GM21360 (cell line): ENCODE measurements at regions not wholly inside any gene's neighbourhood (a gene's known extent, or its start where the extent isn't known, plus 50 kb on each side); places are given as distances from the start of the nearest gene placed in this dataset.

Experiments
- ATAC-seq: cut with Tn5 transposase; IDR thresholded peaks from one replicate; pipeline ENCODE4 v1.9.1; 2021; ENCODE audit warnings: mild to moderate bottlenecking, moderate library complexity; ENCODE audit not compliant: unreplicated experiment

DNA sequence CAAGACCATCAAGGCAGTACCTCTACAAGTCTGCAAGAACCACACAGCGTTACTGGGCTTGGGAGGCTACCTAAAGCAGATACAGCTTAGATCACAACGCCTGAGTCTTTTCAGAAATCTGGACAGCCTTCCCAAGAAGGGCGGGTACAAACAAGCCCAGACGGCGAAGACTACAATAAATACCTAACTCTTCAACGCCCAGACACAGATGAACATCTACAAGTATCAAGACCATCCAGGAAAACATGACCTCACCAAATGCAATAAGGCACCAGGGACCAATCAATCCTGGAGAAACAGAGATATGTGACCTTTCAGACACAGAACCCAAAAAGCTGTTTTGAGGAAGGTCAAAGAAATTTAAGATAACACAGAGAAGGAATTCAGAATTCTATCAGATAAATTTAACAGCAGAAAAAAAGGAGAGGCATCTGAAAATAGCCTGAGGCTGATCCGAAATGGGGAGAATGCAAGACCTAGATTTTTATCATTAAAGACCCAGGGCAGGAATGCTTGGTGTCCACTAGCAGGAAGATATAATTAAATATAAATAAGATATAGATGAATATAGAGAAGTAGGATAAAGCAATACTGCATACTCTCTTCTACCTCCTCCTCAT, 131.7 kb upstream of the COL21A1 start:
- no peak for ATAC-seq

DNA sequence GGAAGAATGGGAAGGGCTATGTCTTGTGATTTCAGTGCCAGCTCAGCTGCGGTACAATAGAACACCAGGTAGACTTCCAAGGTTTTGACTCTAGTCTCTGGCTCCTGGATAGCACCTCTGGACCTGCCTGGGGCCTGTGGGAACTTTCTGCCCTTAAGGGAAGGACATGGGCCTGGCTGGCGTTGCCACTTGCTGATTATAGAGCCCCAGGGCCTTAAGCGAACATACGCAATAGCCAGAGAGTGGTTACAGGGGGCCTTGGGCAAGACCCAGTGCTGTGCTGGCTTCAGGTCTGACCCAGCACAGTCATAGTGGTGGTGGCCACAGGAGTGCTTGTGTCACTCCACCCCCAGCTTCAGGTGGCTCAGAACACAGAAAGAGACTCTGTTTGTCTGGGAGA, 131.1 kb upstream of the COL21A1 start:
- ATAC-seq, result no peak

DNA sequence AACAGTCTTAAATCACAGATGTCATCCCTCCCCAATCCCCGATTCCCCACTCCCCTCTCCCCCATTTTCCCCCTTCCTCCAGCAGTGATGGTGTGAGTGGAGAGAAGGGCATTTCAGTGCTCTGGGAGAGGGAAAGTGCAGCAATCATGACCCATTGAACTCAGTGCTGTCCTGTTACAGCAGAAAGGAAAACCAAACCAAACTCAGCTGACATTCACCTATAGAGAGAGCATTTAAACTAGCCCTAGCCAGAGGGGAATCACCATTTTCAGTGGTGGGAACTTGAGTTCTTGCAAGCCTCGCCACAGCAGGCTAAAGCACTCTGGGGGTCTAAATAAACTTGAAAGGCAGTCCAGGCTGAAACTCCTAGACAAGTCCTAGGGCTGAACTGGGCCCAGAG, 129.9 kb upstream of the COL21A1 start:
- ATAC-seq, result no peak

DNA sequence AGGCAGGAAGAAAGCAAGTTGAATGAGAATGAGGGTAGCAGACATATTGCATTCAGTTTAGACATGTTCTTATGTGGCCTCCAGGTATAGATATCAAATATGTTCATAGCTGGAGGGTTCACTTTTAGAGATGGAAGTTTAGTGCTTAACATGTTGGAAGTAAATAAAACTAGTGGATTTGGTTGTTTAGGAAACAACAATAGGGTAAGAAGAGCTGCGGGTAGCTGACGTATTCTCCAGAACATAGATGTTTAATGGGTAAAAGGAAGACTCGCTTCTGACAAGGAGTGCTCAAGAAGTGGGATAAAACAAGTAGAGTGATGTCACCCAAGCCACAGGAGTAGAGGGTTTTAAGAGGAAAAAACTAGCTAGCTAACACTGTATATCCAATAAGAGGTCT, 128.4 kb upstream of the COL21A1 start:
- no peak for ATAC-seq

DNA sequence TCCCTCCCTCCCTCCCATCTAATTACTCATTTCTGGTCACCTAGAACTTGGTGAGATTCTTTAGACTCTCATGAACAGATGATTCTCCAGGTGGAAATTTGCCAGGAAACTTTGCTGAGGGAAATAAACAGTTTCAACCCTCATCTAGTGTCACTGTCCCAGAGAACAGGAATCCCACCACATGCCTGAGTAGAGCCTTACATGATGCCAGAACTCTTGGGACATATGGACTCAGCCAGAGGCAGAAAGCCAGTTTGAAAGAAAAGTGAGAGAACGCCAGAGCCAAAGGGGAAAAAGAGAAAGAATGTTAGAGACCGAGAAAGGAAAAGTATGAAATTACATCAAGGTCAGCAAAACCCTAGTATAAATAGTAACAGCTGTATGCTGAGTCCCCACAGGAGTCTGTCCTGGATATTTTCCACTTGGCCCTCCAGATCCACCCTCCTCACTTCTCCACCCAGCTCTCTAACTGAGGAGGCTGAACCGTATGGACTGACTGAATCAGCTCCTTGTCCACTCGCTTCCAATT, 127.5 kb upstream of the COL21A1 start:
- ATAC-seq, result no peak

DNA sequence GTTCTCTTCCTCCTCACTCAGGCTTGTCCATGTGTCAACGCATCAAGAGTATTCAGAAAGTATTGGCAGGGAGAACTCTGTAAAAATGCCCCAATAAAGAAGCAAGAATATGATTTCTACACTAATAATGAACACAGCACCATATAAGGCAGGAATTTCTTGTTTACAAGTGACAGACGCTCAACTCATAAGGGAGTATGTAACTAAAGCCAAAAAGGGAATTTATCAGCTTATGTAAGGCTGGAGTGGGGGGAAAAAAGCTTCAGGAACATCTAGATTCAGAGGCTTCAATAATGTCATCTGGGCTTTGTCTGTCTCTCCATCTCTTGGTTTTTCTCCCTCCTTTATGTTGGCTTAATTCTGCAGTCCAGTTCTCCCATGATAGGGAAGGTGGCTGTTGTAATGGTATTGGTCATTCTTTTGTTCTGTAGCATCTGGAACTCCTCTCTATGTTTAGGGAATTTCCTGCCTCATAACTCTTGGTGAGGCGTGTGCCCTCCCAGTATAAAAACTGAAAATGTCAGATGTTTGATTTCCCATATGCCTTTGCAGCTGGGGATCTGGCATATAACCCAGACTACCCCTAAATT, 125.1 kb upstream of the COL21A1 start:
- no peak for ATAC-seq

DNA sequence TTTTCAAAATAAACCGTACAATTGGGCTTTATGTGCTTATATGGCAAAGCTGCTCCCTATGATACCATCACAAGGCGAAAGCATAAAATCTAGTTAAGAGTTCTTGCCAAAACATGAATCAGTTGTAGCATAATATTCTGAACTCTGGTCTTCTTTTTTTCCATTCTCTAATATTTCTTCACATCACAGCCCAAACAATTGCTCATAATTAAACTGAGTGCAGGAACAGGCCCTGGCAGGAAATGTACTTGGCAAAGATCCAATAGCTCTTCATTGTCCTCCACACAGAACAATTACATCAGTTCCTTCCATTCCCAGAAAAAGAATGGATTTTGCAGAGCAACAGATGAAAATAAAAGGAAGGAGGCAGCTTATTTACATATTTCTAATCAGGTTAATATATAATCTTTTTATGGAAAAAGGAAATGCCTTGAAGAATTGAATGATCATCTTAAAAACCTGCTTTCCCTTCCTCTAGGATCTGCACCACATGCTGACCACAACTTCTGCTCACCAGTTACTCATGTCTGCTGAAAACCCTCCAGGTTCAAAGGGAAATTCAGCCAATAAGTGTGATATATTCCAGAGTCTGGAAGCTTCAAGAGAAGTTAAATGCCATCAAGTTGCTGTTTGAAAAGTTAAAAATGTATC, 123.3 kb upstream of the COL21A1 start:
- ATAC-seq, result peak; percentile 94

DNA sequence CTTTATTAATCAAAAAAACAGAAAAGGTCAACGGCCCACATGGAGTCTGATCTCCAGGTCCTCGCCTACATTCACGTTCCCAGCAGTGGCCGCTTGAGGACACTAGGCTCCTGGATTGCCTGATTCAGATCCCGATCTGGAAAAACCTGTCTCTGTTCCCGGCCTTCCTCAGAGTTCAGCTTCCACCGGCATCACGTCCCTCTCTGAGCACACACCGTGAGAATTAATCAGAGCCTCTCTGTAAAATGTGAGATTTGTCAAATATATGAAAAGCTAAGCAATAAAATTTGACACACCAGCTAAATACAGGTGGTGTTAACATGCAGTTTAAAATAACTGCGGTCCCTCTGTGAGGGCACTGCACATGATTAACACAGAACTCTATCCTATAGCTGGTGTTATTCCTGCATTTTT, 122.8 kb upstream of the COL21A1 start:
- ATAC-seq, result no peak

DNA sequence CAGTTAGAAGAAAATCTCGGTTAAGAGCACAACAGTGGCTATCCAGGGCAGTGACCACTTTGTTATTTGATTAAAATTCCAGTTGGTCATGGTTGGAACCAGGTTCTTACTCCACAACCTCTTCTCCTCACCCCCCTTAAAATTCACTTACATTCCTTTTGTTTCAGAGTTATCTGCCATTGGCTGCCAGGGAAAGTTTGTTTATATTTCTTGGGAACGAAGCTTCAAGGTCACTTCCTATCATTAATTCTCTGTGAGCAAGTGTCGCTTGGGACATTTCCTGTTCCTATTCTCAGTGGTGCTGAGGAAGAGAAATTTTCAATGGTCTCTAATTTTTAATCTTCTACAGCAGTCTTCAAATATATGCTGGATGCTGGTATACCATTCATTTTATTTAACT, 121.1 kb upstream of the COL21A1 start:
- no peak for ATAC-seq

DNA sequence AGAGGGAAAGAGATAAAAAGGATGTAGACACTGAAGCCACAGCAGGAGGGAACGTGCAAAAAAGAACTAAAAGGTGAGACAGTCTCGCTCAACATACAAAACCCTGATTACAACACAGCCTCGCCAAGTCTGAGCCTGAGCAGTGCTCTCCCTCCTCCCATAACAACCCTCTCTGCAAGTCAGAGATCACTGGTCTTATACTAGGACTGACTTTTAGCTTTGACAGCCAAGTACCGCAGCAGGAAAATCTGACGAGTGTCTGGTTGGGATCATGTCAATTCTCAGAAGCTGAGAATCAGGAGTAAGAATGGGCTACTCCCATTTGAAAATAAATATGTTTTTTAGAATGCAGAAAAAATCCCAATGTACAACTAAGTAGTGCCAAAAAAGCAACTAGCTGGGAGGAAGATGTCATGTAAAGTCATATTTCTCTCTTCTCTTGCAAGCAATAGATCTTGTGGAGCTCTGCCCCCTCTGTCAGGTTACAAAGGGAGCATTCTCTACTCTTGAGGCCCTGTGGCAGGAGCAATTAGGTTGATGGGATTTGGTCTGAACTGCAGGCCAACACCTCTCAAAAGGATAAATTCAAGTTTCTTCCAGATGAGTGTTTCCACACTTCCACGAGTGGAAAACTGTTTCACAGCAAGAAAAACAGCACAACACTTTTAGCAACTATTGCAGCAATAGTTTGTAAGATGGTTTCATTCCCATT, 118.9 kb upstream of the COL21A1 start:
- ATAC-seq, result no peak

DNA sequence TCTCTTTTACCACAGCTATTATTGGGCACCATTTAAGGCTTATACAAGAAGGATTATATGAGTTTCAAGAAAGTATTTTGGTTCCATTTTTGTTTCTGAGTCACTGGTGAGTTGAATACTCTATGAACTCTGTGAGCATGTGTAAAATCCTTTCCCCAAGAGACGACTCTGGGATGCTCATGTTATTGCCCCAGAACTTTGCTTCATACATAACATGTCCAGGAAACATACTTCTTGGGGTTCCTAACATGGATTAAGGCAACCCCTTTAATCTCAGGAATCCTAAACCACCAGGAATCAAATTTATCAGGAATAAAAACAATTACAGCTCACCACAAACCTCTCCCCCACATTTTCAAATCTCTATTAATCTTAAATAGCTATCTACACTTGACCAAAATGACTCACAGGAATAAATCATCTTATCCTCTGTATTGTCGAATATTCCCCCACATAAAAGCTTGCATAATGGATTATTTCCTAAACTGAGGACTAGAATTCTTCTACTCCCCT, 117.5 kb upstream of the COL21A1 start:
- peak; percentile 46 for ATAC-seq

DNA sequence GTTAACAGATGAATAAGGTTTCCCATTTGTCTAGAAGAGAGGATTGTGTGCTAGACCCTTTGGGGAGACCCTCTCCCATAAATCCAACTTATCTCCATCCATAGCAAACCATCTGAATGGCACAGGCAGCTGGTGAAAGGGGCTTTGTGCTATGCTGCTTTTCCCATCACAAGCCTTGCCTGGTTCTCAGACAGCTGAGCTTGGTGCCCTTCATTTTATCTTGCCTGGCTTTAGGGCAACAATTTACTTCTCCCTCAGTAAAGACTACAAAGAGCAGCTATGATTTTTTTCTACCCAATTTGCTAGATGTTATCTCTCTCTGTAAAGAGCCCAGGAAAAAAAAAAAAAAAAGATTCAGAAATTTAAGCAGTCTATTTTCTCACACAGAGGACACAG, 117.0 kb upstream of the COL21A1 start:
- ATAC-seq, result no peak

DNA sequence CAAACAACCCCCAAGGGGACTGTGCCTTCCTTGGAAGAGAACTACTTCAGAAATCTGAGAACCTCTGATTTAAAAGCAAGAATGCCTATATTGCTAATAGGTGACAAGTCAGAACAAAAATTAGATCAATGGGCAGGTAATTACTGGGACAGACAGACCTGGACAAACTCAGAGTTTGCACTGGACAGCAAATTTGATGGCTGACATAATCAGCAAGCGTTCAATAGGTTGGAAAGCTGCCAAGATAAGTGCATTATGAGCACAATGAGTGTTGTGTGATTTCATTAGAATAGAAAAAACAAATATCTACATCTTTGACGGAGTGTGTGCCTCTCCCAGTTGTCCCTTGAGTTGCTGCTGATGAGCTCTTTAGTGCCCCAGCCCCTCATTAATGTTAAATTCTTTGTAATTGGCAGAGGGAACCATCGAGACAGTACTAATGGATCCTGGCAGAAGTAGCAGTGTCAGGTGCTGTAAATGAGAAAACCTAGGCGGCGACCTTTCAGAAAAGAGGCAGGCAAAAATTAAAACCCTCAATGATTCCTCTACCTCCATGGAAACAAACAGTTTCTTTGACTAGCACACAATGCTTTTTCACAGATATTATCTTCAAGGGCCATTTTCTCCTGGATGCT, 116.5 kb upstream of the COL21A1 start:
- no peak for ATAC-seq

DNA sequence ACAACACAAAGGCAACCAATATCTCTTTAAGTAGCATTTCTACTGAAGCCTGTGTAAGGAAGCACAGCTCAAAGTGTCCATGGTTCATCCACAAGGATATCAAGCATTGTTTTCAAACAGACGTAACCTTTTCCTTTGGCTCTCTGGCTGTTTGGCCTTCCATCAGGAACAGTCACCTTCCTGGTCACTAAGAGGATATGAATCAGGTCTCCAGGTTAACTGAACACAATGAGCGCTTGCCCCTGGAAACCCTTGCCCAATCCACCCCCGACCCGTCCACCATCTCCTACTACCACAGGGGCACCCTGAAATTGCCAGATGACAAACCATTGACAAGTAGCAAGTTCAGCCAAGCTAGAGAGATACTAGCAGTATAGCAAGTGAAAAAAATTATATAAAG, 114.4 kb upstream of the COL21A1 start:
- ATAC-seq, result no peak

DNA sequence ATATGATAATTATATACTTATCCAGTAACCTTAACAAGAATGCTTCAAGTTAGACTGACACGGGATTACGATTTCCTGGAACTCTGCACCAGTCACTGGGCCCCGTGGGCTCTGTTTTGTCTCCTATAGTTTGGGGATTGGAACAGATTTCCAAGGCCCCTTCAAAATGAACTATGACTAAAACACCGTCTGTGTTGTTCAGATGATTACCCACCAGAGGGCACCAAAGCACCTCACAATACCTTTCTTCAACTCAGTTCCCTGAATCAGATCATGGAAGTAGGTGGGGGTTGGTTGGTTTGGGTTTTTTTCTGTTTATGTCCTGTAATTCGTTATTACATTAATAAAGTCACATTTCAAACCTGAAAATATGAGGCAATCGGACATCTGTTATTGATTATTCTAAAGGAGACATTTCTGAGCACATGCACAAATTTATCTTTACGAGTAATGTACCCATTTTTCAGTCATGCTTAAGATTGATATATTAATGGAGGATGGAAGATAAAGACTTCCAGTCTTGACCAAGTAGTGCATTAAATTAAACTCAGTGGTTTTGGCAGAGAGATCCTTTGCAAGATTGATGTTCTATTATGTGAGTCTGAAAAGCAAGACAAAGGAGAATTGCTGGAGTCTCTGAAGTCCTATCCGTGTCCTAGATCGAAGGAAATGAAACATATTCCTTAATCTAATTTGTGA, 112.0 kb upstream of the COL21A1 start:
- peak; percentile 88 for ATAC-seq

DNA sequence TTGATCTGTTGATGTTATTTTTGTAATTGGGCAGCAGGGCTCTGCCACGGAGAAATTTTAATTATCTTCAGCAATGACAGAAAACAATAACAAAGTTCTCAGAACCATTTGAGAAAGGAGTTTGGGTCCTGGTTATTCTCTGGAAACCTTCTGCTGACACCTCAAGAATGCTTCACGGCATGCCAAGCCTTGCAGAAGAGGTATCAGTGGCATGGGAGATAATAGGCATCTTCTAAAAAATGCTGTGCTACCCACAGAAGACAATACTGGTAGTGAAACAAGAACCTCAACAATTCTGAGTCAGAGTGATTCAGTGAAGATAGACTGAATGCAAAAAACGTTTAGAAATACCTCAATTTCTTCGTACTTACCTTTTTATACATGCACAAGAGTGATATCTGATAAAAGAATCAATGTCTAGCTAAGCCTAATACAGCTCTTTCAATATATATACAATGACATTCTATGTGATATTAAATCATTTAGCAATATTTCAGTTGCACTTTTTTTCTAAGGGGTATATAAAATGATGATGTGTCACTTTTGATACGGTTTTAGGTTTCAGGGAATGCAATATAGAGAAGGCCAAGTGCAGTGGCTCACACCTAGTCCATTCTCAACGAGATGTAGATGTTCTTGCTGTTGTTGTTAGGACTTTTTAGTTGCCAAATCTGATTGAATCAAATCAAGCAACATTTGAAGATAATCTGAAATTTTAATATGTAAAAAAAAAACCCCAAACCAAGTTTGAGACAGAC, 110.4 kb upstream of the COL21A1 start:
- ATAC-seq, result no peak

DNA sequence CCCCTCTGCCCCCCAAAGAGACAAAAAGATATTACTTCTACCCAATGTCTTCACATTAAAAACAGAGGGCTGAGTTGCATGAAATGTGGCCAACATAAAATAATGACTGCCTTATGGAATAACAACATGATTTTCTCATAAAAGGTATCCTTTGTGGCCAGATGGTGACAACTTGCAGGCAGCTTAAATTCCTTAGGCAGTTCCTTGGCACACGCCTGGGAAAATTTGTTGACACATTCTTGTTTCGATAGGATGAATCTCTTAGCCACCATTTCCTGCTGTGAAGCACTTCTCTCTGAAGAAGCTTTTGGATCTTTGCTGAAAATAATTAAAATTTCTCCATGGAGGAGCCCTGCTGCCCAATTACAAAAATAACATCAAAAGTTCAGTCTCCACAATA, 109.0 kb upstream of the COL21A1 start:
- ATAC-seq, result no peak

DNA sequence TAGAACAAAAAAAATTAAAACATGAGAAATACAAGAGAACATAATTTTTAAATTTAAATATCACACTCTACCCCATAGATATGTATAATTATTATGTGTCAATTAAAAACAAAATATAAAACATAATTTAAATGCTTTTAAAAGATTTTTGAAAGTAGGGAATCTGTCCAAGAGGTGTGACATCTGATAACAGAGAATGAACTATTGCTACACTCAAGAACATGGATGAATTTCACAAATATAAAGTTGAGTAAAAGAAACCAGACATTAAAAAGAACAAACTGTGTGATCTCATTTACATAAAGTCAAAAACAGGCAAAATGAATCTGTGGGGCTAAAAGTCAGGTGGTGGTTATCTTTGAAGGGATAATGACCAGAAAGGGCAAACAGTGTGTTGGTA, 106.5 kb upstream of the COL21A1 start:
- ATAC-seq, result no peak

DNA sequence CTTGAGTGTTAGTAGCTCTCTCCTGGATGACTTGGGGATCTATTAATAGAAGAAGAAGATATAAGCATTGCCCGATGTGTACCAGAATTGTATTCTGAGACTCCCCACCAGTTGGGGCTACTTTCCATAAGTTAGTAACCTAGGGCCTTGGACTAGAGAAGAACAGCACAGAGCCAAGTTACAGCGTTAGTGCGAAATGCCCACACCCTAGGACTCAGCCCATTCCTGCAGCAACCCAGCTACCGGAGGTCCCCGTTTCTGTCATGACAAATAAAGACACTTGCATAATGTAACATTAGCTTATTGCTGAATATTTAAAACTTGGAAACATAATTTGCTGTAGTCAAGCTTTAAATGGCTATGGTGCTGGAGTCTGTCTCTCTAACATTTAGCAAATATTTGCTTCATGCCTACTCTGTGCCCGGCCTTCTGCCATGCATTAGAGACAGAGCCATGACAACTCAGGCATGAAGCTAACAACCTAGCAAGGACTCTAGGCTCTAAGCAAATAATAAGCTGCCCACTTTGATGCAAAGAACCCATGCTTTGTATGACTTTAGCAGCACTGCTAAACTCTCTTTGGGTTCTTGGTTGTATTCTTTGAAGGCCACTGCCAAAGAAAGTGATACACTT, 103.4 kb upstream of the COL21A1 start:
- no peak for ATAC-seq
